SU-DHL-6 (cell line): ENCODE measurements at regions not wholly inside any gene's neighbourhood (a gene's known extent, or its start where the extent isn't known, plus 50 kb on each side); places are given as distances from the start of the nearest gene placed in this dataset.
"Not testable (repeated sequence)": the region's sequence is repeated elsewhere in the genome, so short reads cannot be mapped to it uniquely, and the experiment has no call there.

Source experiments
- H2AFZ ChIP-seq: fragments of 200-600 bp; sonication (generic); 2 replicates; pipeline ENCODE4 v1.6.1; 2014; ENCODE audit warnings: low read depth, mild to moderate bottlenecking, moderate library complexity, mixed read lengths, antibody characterized with exemption, low read length; ENCODE audit not compliant: severe bottlenecking
- H3F3A ChIP-seq: fragments of 200-600 bp; shearing (Covaris generic); 2 replicates; pipeline ENCODE4 v1.6.0; 2016; ENCODE audit warnings: antibody characterized with exemption, mild to moderate bottlenecking; ENCODE audit not compliant: insufficient read depth
- H3K27ac ChIP-seq: fragments of 200-600 bp; sonication (generic); 2 replicates; pipeline ENCODE4 v1.5.1; 2016; ENCODE audit warnings: low read depth, mild to moderate bottlenecking, low read length, moderate library complexity, mixed read lengths
- H3K27me3 ChIP-seq: fragments of 200-600 bp; sonication (generic), shearing (Covaris generic); 2 replicates; pipeline ENCODE4 v1.6.0; 2014; ENCODE audit warnings: mild to moderate bottlenecking, low read length
- H3K36me3 ChIP-seq: fragments of 200-600 bp; sonication (generic); 2 replicates; pipeline ENCODE4 v1.6.1; 2014; ENCODE audit warnings: mild to moderate bottlenecking, low read length, mixed read lengths
- H3K4me2 ChIP-seq: fragments of 300-600, 200-600 bp; shearing (Covaris generic), sonication (generic); 2 replicates; pipeline ENCODE4 v1.6.0; 2014; ENCODE audit warnings: low read length, low read depth, mild to moderate bottlenecking; ENCODE audit not compliant: poor library complexity, severe bottlenecking
- H3K4me3 ChIP-seq: fragments of 200-600 bp; sonication (generic); 2 replicates; pipeline ENCODE4 v1.5.1; 2014; ENCODE audit warnings: antibody characterized with exemption, low read length, mild to moderate bottlenecking, mixed read lengths; ENCODE audit not compliant: insufficient read depth, poor library complexity, severe bottlenecking
- H3K79me2 ChIP-seq: fragments of 200-600 bp; sonication (generic); 2 replicates; pipeline ENCODE4 v1.6.1; 2014; ENCODE audit warnings: mild to moderate bottlenecking, low read length, moderate library complexity; ENCODE audit not compliant: insufficient read depth
- H3K9ac ChIP-seq: fragments of 200-600 bp; sonication (generic); 2 replicates; pipeline ENCODE4 v1.7.0; 2014; ENCODE audit warnings: mild to moderate bottlenecking, low read length
- H3K9me2 ChIP-seq: fragments of 200-600 bp; sonication (generic); replicated peaks from 2 replicates; pipeline ENCODE4 v1.6.1; 2014; ENCODE audit warnings: low read length; ENCODE audit not compliant: insufficient read depth
- H3K9me3 ChIP-seq: fragments of 200-600 bp; sonication (generic); 2 replicates; pipeline ENCODE4 v1.6.1; 2014; ENCODE audit warnings: low read length, mixed read lengths; ENCODE audit not compliant: insufficient read depth
- H4K20me1 ChIP-seq: fragments of 200-600 bp; sonication (generic); 2 replicates; pipeline ENCODE4 v1.6.1; 2014; ENCODE audit warnings: low read depth, mild to moderate bottlenecking, antibody characterized with exemption, low read length, moderate library complexity, mixed read lengths
- EZH2phosphoT487 ChIP-seq: fragments of 200-600 bp; sonication (generic), shearing (Covaris generic); conservative IDR thresholded peaks from 2 replicates; pipeline ENCODE4 v1.6.1; 2018; ENCODE audit warnings: mild to moderate bottlenecking, antibody characterized with exemption, low read length, moderate library complexity, mixed read lengths
- TF ChIP-seq, protein P1 (sequence below): fragments of 200-600 bp; sonication (generic); IDR thresholded peaks from one replicate; pipeline ENCODE4 v1.5.1; 2017; ENCODE audit warnings: antibody characterized with exemption, mild to moderate bottlenecking, low read length, moderate library complexity; ENCODE audit not compliant: insufficient read depth, poor library complexity, severe bottlenecking

DNA sequence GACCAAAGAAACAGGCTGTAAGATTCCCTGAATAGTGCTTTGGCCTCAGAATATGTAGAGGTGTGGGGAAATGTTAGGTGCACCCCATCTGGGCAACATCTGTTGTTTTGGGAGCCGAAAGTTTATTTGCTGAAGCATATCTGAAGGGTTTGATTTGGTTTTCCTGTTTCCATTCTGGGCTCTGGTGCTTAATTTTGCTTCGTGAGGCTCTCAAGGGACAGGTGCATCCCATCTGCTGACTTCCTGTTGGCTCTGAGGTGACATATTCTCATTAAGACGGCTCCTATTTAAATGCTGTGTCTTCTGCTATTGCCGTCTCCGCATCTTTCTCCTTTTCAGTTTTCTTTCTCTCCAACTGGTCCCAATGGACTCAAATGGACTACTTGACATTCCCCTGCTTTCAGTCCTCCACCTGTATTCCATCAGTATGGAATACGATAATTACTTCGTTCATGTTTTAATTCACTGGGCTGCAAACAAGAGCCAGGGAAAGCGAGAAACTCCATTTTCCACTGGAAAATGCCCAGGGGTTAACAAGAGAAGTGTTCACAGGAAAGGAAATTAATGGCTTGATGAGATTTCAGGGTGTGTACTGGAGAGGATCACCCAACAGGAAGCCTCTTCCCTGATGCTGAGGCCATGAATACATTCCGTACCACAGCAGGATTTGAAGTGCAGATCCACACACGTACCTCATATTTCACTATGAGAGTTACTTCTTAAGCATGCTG lies 104.0 kb downstream of the MTX3 start:
- H3K27ac ChIP-seq = no peak overlapping the region
- H3K36me3 ChIP-seq = no peaks in the 10 kb centered on the region
- TF ChIP-seq EZH2phosphoT487 = no peak
- TF ChIP-seq, protein P1, sequence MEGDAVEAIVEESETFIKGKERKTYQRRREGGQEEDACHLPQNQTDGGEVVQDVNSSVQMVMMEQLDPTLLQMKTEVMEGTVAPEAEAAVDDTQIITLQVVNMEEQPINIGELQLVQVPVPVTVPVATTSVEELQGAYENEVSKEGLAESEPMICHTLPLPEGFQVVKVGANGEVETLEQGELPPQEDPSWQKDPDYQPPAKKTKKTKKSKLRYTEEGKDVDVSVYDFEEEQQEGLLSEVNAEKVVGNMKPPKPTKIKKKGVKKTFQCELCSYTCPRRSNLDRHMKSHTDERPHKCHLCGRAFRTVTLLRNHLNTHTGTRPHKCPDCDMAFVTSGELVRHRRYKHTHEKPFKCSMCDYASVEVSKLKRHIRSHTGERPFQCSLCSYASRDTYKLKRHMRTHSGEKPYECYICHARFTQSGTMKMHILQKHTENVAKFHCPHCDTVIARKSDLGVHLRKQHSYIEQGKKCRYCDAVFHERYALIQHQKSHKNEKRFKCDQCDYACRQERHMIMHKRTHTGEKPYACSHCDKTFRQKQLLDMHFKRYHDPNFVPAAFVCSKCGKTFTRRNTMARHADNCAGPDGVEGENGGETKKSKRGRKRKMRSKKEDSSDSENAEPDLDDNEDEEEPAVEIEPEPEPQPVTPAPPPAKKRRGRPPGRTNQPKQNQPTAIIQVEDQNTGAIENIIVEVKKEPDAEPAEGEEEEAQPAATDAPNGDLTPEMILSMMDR = no peak
- H3F3A ChIP-seq = no peaks in the 10 kb centered on the region
- no peak overlapping the region for H3K4me2 ChIP-seq
- H4K20me1 ChIP-seq = no peaks in the 10 kb centered on the region
- no peak overlapping the region for H3K4me3 ChIP-seq
- no peaks in the 10 kb centered on the region for H3K79me2 ChIP-seq
- no peaks in the 10 kb centered on the region for H3K9me2 ChIP-seq
- 0 out of 2 replicates have a peak, but pooled peaks cover 2% of the 10 kb centered on the region for H3K27me3 ChIP-seq
- no peak overlapping the region for H2AFZ ChIP-seq
- no peak overlapping the region for H3K9ac ChIP-seq
- 0 out of 2 replicates have a peak, but pooled peaks cover 7% of the 10 kb centered on the region for H3K9me3 ChIP-seq

DNA sequence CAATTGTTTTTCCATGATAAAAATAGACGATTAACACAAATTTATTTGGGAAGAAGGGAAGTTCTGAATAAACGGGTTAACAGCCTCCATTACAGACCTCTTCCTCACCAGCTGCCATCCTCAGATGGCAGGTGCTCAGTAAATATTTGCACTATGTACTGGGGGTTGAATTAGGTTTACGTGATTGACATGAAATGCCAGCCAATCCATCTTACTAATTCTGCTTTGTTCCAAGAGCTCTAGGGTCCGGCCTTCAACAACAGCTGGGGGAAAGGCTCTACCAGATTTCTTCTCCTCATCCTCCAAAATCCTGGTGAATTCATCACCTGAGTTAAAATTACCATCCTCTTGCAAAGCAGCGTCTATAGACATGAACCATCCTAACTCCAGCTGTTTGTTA lies 104.6 kb downstream of the MTX3 start:
- no peak overlapping the region for H3K4me3 ChIP-seq
- H3K36me3 ChIP-seq = no peaks in the 10 kb centered on the region
- no peaks in the 10 kb centered on the region for H3F3A ChIP-seq
- 0 out of 2 replicates have a peak, but pooled peaks cover 2% of the 10 kb centered on the region for H3K27me3 ChIP-seq
- H2AFZ ChIP-seq = no peak overlapping the region
- TF ChIP-seq, protein P1 = no peak
- TF ChIP-seq EZH2phosphoT487 = no peak
- H3K9ac ChIP-seq = no peak overlapping the region
- H3K27ac ChIP-seq = no peak overlapping the region
- H3K9me3 ChIP-seq = 0 out of 2 replicates have a peak, but pooled peaks cover 7% of the 10 kb centered on the region
- no peaks in the 10 kb centered on the region for H4K20me1 ChIP-seq
- no peaks in the 10 kb centered on the region for H3K9me2 ChIP-seq
- H3K79me2 ChIP-seq = no peaks in the 10 kb centered on the region
- no peak overlapping the region for H3K4me2 ChIP-seq

DNA sequence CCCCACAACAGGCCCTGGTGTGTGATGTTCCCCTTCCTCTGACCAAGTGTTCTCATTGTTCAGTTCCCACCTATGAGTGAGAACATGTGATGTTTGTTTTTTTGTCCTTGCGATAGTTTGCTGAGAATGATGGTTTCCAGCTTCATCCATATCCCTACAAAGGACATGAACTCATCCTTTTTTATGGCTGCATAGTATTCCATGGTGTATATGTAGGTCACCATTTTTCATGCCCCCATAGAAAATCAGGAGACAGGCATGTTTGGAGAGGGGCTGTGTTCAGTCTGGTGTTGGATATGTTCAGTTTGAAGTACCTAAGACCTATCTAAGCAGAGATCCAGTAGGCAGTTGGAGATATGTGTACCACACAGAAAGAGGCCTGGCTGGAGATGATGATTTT lies 111.2 kb downstream of the MTX3 start:
- H3K79me2 ChIP-seq, H3K9me3 ChIP-seq: not testable (repeated sequence)

DNA sequence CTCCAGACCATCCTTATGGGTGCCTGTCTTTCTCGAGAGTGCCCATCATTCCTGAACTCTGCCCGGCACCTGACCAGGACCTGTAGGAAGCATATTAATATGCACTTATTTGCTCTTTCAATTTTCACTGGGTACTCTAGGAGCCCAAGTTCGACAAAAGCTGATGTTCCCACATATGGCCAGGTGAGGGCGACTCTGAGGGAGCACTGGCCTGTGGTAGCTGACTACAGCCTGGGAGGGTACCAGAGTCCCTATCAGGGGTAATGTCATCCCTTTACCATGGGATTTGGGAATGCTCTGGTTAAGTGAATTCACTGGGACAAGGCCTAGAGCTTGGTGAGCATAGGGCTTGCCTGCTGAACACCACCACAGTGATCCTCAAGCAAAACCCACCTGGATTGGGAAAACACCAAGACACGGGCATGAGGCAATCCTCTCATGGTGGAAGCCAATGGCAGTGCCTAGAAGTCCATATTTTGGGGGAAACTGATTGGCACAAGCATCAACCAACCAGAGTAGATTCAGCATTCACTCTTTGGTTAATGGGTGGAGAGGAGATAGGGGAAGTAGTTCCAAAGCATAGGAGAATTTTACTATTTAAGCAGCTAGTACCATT lies 112.2 kb downstream of the MTX3 start:
- H3K9me3 ChIP-seq = no peaks in the 10 kb centered on the region
- no peaks in the 10 kb centered on the region for H3K79me2 ChIP-seq
- H3F3A ChIP-seq = no peaks in the 10 kb centered on the region
- no peak overlapping the region for H3K4me2 ChIP-seq
- no peak overlapping the region for H2AFZ ChIP-seq
- no peaks in the 10 kb centered on the region for H3K9me2 ChIP-seq
- H3K36me3 ChIP-seq = no peaks in the 10 kb centered on the region
- TF ChIP-seq, protein P1 = peak; percentile 53
- no peak for TF ChIP-seq EZH2phosphoT487
- no peak overlapping the region for H3K4me3 ChIP-seq
- no peaks in the 10 kb centered on the region for H4K20me1 ChIP-seq
- H3K27me3 ChIP-seq = no peaks in the 10 kb centered on the region
- H3K27ac ChIP-seq = no peak overlapping the region
- no peak overlapping the region for H3K9ac ChIP-seq

More for the DNA sequence above, 111.2 kb downstream of the MTX3 start:
- H3K27me3 ChIP-seq, H3K9ac ChIP-seq, H4K20me1 ChIP-seq, H3K27ac ChIP-seq, H2AFZ ChIP-seq, H3K9me2 ChIP-seq, H3F3A ChIP-seq, H3K36me3 ChIP-seq, H3K4me2 ChIP-seq, H3K4me3 ChIP-seq: not testable (repeated sequence)
